ENCODE measurements at regions not wholly inside any gene's neighbourhood (a gene's known extent, or its start where the extent isn't known, plus 50 kb on each side); places are given as distances from the start of the nearest gene placed in this dataset.

- no peaks in the 10 kb centered on the region for H3K36me3 ChIP-seq
- TF ChIP-seq CTCF (IDR thresholded peaks at IDR 0.05), result no peak
- H3K4me3 ChIP-seq, result no peak overlapping the region
- H3K27ac ChIP-seq, result no peak overlapping the region
- H3K27me3 ChIP-seq, result no peaks in the 10 kb centered on the region
- no peaks in the 10 kb centered on the region for H3K4me1 ChIP-seq
- intact Hi-C loops (cut with DNase I), result no loop called here
- no peaks in the 10 kb centered on the region for H3K9me3 ChIP-seq
- DNase-seq (ENCODE audit: low spot score in 2 of 2), result no peak
Measured at GRCh38 chr6:134680433-134680832, 269.5 kb downstream of the ALDH8A1 start.

- no peak for TF ChIP-seq CTCF (IDR thresholded peaks at IDR 0.05)
- Histone ChIP-seq H3K36me3 (no peaks in the 10 kb centered on the region), H3K27ac (no peak overlapping the region), H3K9me3 (no peaks in the 10 kb centered on the region), H3K27me3 (no peaks in the 10 kb centered on the region), H3K4me3 (no peak overlapping the region), H3K4me1 (no peaks in the 10 kb centered on the region)
- intact Hi-C loops (cut with DNase I), result no loop called here
- no peak for DNase-seq (ENCODE audit: low spot score in 2 of 2)
Measured at GRCh38 chr6:134680021-134680420, 269.9 kb downstream of the ALDH8A1 start.

- Histone ChIP-seq H3K27me3 (no peaks in the 10 kb centered on the region), H3K36me3 (no peaks in the 10 kb centered on the region), H3K4me1 (no peaks in the 10 kb centered on the region), H3K9me3 (no peaks in the 10 kb centered on the region), H3K27ac (no peak overlapping the region), H3K4me3 (no peak overlapping the region)
- no peak for TF ChIP-seq CTCF (IDR thresholded peaks at IDR 0.05)
- intact Hi-C loops (cut with DNase I), result no loop called here
- no peak for DNase-seq (ENCODE audit: low spot score in 2 of 2)
Measured at GRCh38 chr6:134678436-134678889, 271.4 kb downstream of the ALDH8A1 start.

- intact Hi-C loops (cut with DNase I), result no loop called here
- Histone ChIP-seq H3K36me3 (no peaks in the 10 kb centered on the region), H3K9me3 (no peaks in the 10 kb centered on the region), H3K4me3 (no peak overlapping the region), H3K27me3 (no peaks in the 10 kb centered on the region), H3K27ac (no peak overlapping the region), H3K4me1 (no peaks in the 10 kb centered on the region)
- TF ChIP-seq CTCF (IDR thresholded peaks at IDR 0.05), result no peak
- DNase-seq (ENCODE audit: low spot score in 2 of 2), result no peak
Measured at GRCh38 chr6:134676307-134677281, 273.3 kb downstream of the ALDH8A1 start.

- H3K27ac ChIP-seq, result no peak overlapping the region
- H3K9me3 ChIP-seq, result no peaks in the 10 kb centered on the region
- no peak for DNase-seq (ENCODE audit: low spot score in 2 of 2)
- H3K27me3 ChIP-seq, result no peaks in the 10 kb centered on the region
- intact Hi-C loops (cut with DNase I), result no loop called here
- no peaks in the 10 kb centered on the region for H3K36me3 ChIP-seq
- H3K4me3 ChIP-seq, result no peak overlapping the region
- no peak for TF ChIP-seq CTCF (IDR thresholded peaks at IDR 0.05)
- H3K4me1 ChIP-seq, result no peaks in the 10 kb centered on the region
Measured at GRCh38 chr6:134675110-134676054, 274.5 kb downstream of the ALDH8A1 start.

Data from ascending aorta (tissue), 2 donors.